Kidney (tissue), 13 donors: ENCODE measurements at regions not wholly inside any gene's neighbourhood (a gene's known extent, or its start where the extent isn't known, plus 50 kb on each side); places are given as distances from the start of the nearest gene placed in this dataset.

Experiments used
- DNase-seq, 5 donors: peaks; one replicate each; pipeline ENCODE4 v3.0.0-alpha.2; 2013 to 2020
- FAIRE-seq: peaks from 2 replicates; lab custom pipeline; 2012; peaks lifted over from hg19 to GRCh38; lab: Jason Lieb, UNC
- H3K27ac ChIP-seq, 2 donors: one replicate each; pipeline ENCODE4 v1.7.0; 2013; ENCODE audit warnings: low read depth in 2 of 2, low read length in 2 of 2, inconsistent platforms in 1 of 2
- H3K27me3 ChIP-seq: one replicate; pipeline ENCODE4 v1.7.1; 2013; ENCODE audit warnings: low read length, inconsistent platforms; ENCODE audit not compliant: control insufficient read depth, insufficient read depth
- H3K36me3 ChIP-seq, 3 donors: one replicate each; pipeline versions ENCODE4 v1.7.0 to v1.7.1; 2013; ENCODE audit warnings: low read length in 3 of 3, control low read depth in 1 of 3, inconsistent platforms in 1 of 3; ENCODE audit not compliant: insufficient read depth in 3 of 3, control insufficient read depth in 2 of 3
- H3K4me1 ChIP-seq, 3 donors: one replicate each; pipeline versions ENCODE4 v1.7.0 to v1.7.1; 2013; ENCODE audit warnings: low read length in 3 of 3, inconsistent platforms in 1 of 3, low read depth in 1 of 3; ENCODE audit not compliant: control insufficient read depth in 2 of 3, insufficient read depth in 2 of 3
- H3K4me3 ChIP-seq, 3 donors: one replicate each; pipeline versions ENCODE4 v1.7.0 to v1.8.1; 2013; ENCODE audit warnings: low read length in 3 of 3, control low read depth in 1 of 3, inconsistent platforms in 1 of 3
- H3K9ac ChIP-seq, 3 donors: one replicate each; pipeline versions ENCODE4 v1.7.0 to v1.7.1; 2013; ENCODE audit warnings: low read length in 3 of 3, control low read depth in 1 of 3, inconsistent platforms in 1 of 3
- H3K9me3 ChIP-seq, 3 donors: one replicate each; pipeline versions ENCODE4 v1.7.0 to v1.7.1; 2013; ENCODE audit warnings: low read length in 3 of 3, control low read depth in 1 of 3, inconsistent platforms in 1 of 3; ENCODE audit not compliant: control insufficient read depth in 2 of 3, insufficient read depth in 1 of 3
- CTCF ChIP-seq: IDR thresholded peaks from 3 replicates; pipeline ENCODE4 v1.5.1; 2012; ENCODE audit warnings: mild to moderate bottlenecking, moderate library complexity, borderline replicate concordance; ENCODE audit not compliant: insufficient read depth; ENCODE audit errors: extremely low read depth
- intact Hi-C: fragments of 100-400 bp; cut with DNase I; formaldehyde crosslinking; loops from one replicate; pipeline ENCODE4 v1.11.1; 2022
- donor health status: control.
- donor health status: control.
- donor health status: control.
- donor health status: control.
- donor health status: control.
- donor health status: DM: yes; HTN: yes; CAD: no.
- donor health status: Normal renal cell carcinoma (clear cell type).

DNA sequence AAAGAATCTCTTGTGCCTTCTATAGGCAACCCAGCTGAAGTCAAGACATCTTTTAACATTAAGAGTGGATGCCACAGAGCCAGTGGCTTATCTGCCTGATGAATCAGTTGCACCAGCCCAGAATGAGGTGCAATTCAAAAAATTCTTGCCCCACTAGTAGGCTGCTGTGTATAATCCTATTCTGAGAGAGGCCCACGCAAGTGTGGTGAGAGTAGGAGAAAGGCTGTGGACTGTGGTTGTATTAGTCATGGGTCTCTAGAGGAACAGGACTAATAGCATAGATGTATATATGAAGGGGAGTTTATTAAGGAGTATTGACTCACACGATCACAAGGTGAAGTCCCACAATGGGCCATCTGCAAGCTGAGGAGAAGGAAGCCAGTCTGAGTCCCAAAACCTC is 216.4 kb downstream of the LTN1 start:
- Histone ChIP-seq H3K9me3 (no peaks in the 10 kb centered on the region), H3K9ac (no peak overlapping the region), H3K4me3 (no peak overlapping the region), H3K36me3 (no peaks in the 10 kb centered on the region), H3K4me1 (peaks cover 4 to 12% (median 8%) of the 10 kb centered on the region in 3 donors), H3K27ac (no peak overlapping the region), H3K27me3 (no peaks in the 10 kb centered on the region)
- intact Hi-C loops = no loop called here
- TF ChIP-seq CTCF = no peak
- DNase-seq (no peak), FAIRE-seq (no peak)

GRCh38 chr21:28775071-28775470 is 217.6 kb downstream of the LTN1 start:
- Histone ChIP-seq H3K27ac (no peak overlapping the region), H3K9ac (no peak overlapping the region), H3K9me3 (no peaks in the 10 kb centered on the region), H3K27me3 (no peaks in the 10 kb centered on the region), H3K36me3 (no peaks in the 10 kb centered on the region), H3K4me1 (peaks cover 4 to 12% (median 8%) of the 10 kb centered on the region in 3 donors), H3K4me3 (no peak overlapping the region)
- intact Hi-C loops = no loop called here
- no peak for TF ChIP-seq CTCF
- FAIRE-seq (no peak), DNase-seq (no peak)

DNA sequence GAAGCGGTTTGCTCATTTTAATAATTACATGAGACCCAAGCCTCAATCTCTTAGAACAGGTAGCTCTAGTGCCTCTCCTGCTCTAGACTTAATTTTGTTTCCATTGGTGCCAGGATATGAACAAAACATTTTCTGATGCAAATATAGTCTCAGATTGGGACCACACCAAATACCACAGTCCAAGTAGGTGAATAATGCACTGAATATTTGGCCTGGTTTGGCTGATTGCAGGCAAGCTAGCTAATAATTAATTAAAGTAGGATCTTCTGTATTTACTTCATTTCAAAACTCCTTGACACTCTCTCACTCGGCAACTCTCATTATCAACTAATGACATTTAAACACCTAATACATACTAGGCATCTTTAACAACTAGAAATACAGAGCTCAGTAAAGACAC is 219.6 kb downstream of the LTN1 start:
- DNase-seq (no peak), FAIRE-seq (no peak)
- no peak overlapping the region for H3K9ac ChIP-seq
- intact Hi-C loops = no loop called here
- TF ChIP-seq CTCF = no peak
- no peak overlapping the region for H3K4me3 ChIP-seq
- H3K9me3 ChIP-seq = no peaks in the 10 kb centered on the region
- H3K27ac ChIP-seq = no peak overlapping the region
- H3K27me3 ChIP-seq = no peaks in the 10 kb centered on the region
- peaks cover 4 to 12% (median 8%) of the 10 kb centered on the region in 3 donors for H3K4me1 ChIP-seq
- no peaks in the 10 kb centered on the region for H3K36me3 ChIP-seq

DNA sequence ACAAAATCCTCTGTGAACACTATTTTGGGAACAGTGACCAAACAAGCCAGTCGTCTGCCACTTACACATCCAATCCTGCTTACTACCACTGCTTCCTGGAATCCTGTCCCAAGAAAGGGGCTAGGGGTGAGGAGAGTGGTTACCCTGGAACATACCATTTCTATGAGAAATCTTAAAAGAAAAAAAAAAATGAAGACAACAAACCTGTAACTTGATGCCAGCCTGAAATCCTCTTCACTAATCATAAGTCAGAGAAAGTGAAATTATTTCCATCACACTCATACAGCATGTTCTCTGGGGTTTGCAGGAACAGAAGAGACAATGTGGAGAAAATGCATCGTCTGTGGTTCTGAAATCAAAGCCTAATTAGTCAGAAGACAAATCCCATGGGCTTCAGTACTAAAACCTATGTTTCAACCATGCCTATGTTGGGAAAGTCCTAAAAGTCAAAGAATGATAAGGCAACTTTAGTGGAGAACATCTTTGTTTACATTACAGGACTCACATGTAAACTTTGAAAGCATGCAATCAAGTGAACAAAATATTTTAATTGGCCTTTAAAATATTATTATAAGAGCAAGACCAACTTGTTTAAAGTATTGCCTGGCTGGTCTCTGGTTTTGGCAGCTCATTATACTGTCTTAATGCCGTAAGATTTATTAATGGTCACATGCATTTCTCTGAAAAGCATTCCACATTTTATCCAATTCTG is 220.7 kb downstream of the LTN1 start:
- Histone ChIP-seq H3K9ac (no peak overlapping the region), H3K9me3 (no peaks in the 10 kb centered on the region), H3K27ac (no peak overlapping the region), H3K4me1 (peaks cover 4 to 12% (median 8%) of the 10 kb centered on the region in 3 donors), H3K4me3 (peak overlapping the region in 1 of 3 donors; percentile 11), H3K27me3 (no peaks in the 10 kb centered on the region), H3K36me3 (no peaks in the 10 kb centered on the region)
- peak in 1 of 5 donors; percentile 61 for DNase-seq
- intact Hi-C loops = no loop called here
- FAIRE-seq = no peak
- no peak for TF ChIP-seq CTCF
